K562 (cell line): ENCODE measurements at regions not wholly inside any gene's neighbourhood (a gene's known extent, or its start where the extent isn't known, plus 50 kb on each side); places are given as distances from the start of the nearest gene placed in this dataset.

Source experiments
- ATAC-seq: fragments of 200-7000 bp; cut with Tn5 transposase; 3 replicates; pipeline ENCODE4 v1.9.1; 2020; ENCODE audit warnings: moderate library complexity
- BruUV-seq: library from RNA; stranded (reverse); fragments of 400-500 nt; replicated peaks from 2 replicates; lab custom pipeline; 2021; lab: Mats Ljungman, UMichigan
- CTCF ChIA-PET: fragments of 300-600 bp; formaldehyde crosslinking; extraction: SDS; loops from one replicate; lab custom pipeline; 2021; ENCODE audit warnings: low intra/inter-chr PET ratio; lab: Yijun Ruan, JAX
- POLR2A ChIA-PET: fragments of 300-600, 350-650 bp; sonication (Branson Sonifier 250); formaldehyde crosslinking; extraction: SDS; loops from one replicate; lab custom pipeline; 2021; ENCODE audit warnings: antibody characterized with exemption, inconsistent platforms; lab: Yijun Ruan, JAX
- DNase-seq, 4 experiments: peaks; one replicate each; pipeline versions ENCODE4 v3.0.0 to v3.0.0-alpha.2; 2011 to 2018; ENCODE audit warnings: low spot score in 3 of 4, mixed read lengths in 3 of 4; ENCODE audit errors: extremely low read depth in 1 of 4
- FAIRE-seq: peaks from 2 replicates; lab custom pipeline; 2011; peaks lifted over from hg19 to GRCh38; lab: Jason Lieb, UNC
- H2AFZ ChIP-seq: 2 replicates; pipeline ENCODE4 v1.6.0; 2011; ENCODE audit warnings: low read depth, low read length, control low read depth, inconsistent platforms
- H3K27ac ChIP-seq: fragments of 200-600 bp; 3 replicates; pipeline ENCODE4 v1.8.0; 2011; ENCODE audit warnings: low read depth, mild to moderate bottlenecking, control low read depth, inconsistent platforms, low read length, moderate library complexity, mixed read lengths; ENCODE audit errors: extremely low read depth
- H3K27me3 ChIP-seq, 2 experiments: fragments of 300-600 bp in 1 of 2; 2 replicates in 1 of 2; 3 replicates in 1 of 2; pipeline versions ENCODE4 v1.6.0 to v1.8.0; 2011; ENCODE audit warnings: inconsistent platforms in 2 of 2, low read length in 2 of 2, mild to moderate bottlenecking in 1 of 2, mixed read lengths in 1 of 2, moderate library complexity in 1 of 2; ENCODE audit not compliant: control insufficient read depth in 2 of 2, insufficient read depth in 2 of 2
- H3K36me3 ChIP-seq: fragments of 300-600 bp; 3 replicates; pipeline ENCODE4 v1.8.0; 2011; ENCODE audit warnings: mild to moderate bottlenecking, low read length, inconsistent platforms; ENCODE audit not compliant: control insufficient read depth, insufficient read depth
- H3K4me1 ChIP-seq, 2 experiments: fragments of 200-600 bp in 1 of 2; replicated peaks in 1 of 2; 2 replicates in 1 of 2; 3 replicates in 1 of 2; pipeline versions ENCODE4 v1.5.1 to v1.8.0; 2011; ENCODE audit warnings: inconsistent platforms in 2 of 2, low read length in 2 of 2, mild to moderate bottlenecking in 1 of 2, mixed read lengths in 1 of 2, moderate library complexity in 1 of 2; ENCODE audit not compliant: control insufficient read depth in 2 of 2, insufficient read depth in 2 of 2
- H3K4me2 ChIP-seq: 2 replicates; pipeline ENCODE4 v1.6.1; 2011; ENCODE audit warnings: low read length, control low read depth, inconsistent platforms, mixed read lengths; ENCODE audit not compliant: insufficient read depth
- H3K4me3 ChIP-seq: fragments of 200-600 bp; sonication (generic), shearing (Covaris generic); 2 replicates; pipeline ENCODE4 v1.5.1; 2016; ENCODE audit warnings: control low read depth, inconsistent platforms
- H3K79me2 ChIP-seq: fragments of 200-600 bp; 3 replicates; pipeline ENCODE4 v1.8.0; 2011; ENCODE audit warnings: low read length, inconsistent platforms; ENCODE audit not compliant: control insufficient read depth, insufficient read depth
- H3K9ac ChIP-seq, 2 experiments: 2 replicates each; pipeline versions ENCODE4 v1.6.0 to v1.6.1; 2011; ENCODE audit warnings: low read depth in 2 of 2, low read length in 2 of 2, control low read depth in 1 of 2, inconsistent platforms in 1 of 2, mild to moderate bottlenecking in 1 of 2, mixed read lengths in 1 of 2; ENCODE audit not compliant: insufficient read depth in 1 of 2
- H3K9me1 ChIP-seq: one replicate; pipeline ENCODE4 v1.6.0; 2011; ENCODE audit warnings: inconsistent platforms, mild to moderate bottlenecking, low read length, moderate library complexity; ENCODE audit not compliant: control insufficient read depth, insufficient read depth
- H3K9me3 ChIP-seq: replicated peaks from 2 replicates; pipeline ENCODE4 v1.5.1; 2011; ENCODE audit warnings: low read depth, low read length, inconsistent platforms; ENCODE audit not compliant: control insufficient read depth, insufficient read depth
- H4K20me1 ChIP-seq: replicated peaks from 2 replicates; pipeline ENCODE4 v1.6.1; 2011; ENCODE audit warnings: low read length, inconsistent platforms, mixed read lengths; ENCODE audit not compliant: control insufficient read depth, insufficient read depth
- ARID1B ChIP-seq: fragments of 450-650 bp; IDR thresholded peaks from 2 replicates; pipeline ENCODE4 v1.6.1; 2016; ENCODE audit warnings: antibody characterized with exemption, mild to moderate bottlenecking, inconsistent platforms
- BDP1 ChIP-seq: IDR thresholded peaks from 3 replicates; pipeline ENCODE4 v1.6.1; 2011; ENCODE audit not compliant: insufficient read length, insufficient read depth
- FOSL1 ChIP-seq: fragments of 200-800 bp; sonication (Bioruptor generic); conservative IDR thresholded peaks from 2 replicates; pipeline ENCODE4 v1.6.1; 2016; ENCODE audit warnings: missing genetic modification characterization, missing compliant biosample characterization
- HDAC6 ChIP-seq: IDR thresholded peaks from 2 replicates; pipeline ENCODE4 v1.6.1; 2012; ENCODE audit warnings: low read depth, mild to moderate bottlenecking, control low read depth, inconsistent platforms, low read length, moderate library complexity
- KDM5B ChIP-seq: fragments of 200-600 bp; sonication (generic); IDR thresholded peaks from 2 replicates; pipeline ENCODE4 v1.6.1; 2012; ENCODE audit warnings: low read depth, mild to moderate bottlenecking, moderate library complexity, low read length, control low read depth, inconsistent platforms; ENCODE audit not compliant: insufficient replicate concordance
- MAFG ChIP-seq: fragments of 450-650 bp; conservative IDR thresholded peaks from 2 replicates; pipeline ENCODE4 v1.6.1; 2016; ENCODE audit warnings: missing genetic modification characterization, missing compliant biosample characterization
- NCOA4 ChIP-seq: fragments of 450-650 bp; IDR thresholded peaks from 2 replicates; pipeline ENCODE4 v1.6.1; 2018; ENCODE audit warnings: mild to moderate bottlenecking; ENCODE audit not compliant: partially characterized antibody
- PTRF ChIP-seq: fragments of 450-650 bp; IDR thresholded peaks from 2 replicates; pipeline ENCODE4 v1.6.1; 2016; ENCODE audit warnings: mild to moderate bottlenecking, missing genetic modification characterization, missing compliant biosample characterization
- ZFX ChIP-seq: sonication (generic); formaldehyde crosslinking; IDR thresholded peaks from 2 replicates; pipeline ENCODE4 v1.8.0; 2022; ENCODE audit warnings: mild to moderate bottlenecking, missing genetic modification reagents, moderate library complexity
- WGBS: fragments of 100-300 bp; shearing (Covaris generic); methylation state at CpG from one replicate; pipeline ENCODE4 v1.1.6; 2016; ENCODE audit warnings: low coverage, mixed read lengths; ENCODE audit not compliant: insufficient coverage; ENCODE audit errors: missing lambda C conversion rate; 5-methylcytosine and 5-hydroxymethylcytosine counted together
- in situ Hi-C: fragments of 300-500 bp; cut with MboI; formaldehyde crosslinking; loops from 4 replicates; pipeline ENCODE4 v1.15.0; 2018; ENCODE audit warnings: inconsistent platforms, mixed read lengths
- intact Hi-C: fragments of 100-400 bp; cut with micrococcal nuclease; formaldehyde crosslinking; loops from 2 replicates; pipeline ENCODE4 v1.14.2; 2022
- TF ChIP-seq, protein P1 (sequence below): sonication (generic); formaldehyde crosslinking; IDR thresholded peaks from 2 replicates; pipeline ENCODE4 v1.8.1; 2023; ENCODE audit warnings: missing genetic modification reagents, mild to moderate bottlenecking, borderline replicate concordance
- TF ChIP-seq, protein P2 (sequence below): IDR thresholded peaks from 2 replicates; pipeline ENCODE4 v1.6.1; 2014; ENCODE audit warnings: antibody characterized with exemption

DNA sequence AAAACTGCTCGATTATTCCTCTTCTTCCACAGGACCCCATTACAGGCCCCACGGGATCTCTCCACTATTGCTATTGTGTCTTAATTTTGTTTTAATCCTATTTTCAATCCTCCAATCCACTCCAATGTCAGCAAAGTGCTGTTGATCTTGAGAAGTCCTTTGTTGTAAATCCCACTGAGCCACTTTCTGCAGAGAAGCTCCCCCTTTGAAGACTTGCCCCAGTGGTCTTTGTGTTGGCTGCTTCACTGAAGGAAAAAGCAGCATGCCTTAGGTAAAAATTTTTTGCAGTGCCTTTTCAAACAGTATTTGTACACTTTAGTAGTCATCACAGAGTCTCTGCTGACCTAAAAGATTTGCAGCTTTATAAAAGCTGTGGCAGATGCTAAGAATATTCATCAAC is 252.0 kb upstream of the SLC7A11 start:
- H2AFZ ChIP-seq: no peak overlapping the region
- intact Hi-C loops: no loop called here
- DNase-seq (no peak), ATAC-seq (no peak), FAIRE-seq (no peak)
- no peak overlapping the region for H3K4me2 ChIP-seq
- 16% methylated on average over 2 of the region's 2 CpGs for WGBS
- POLR2A ChIA-PET: interaction anchor here (0.7 kb wide), 1 partner anchor 417 kb away, joined by 3 read pairs; no protein-coding TSS in a partner anchor
- H3K27ac ChIP-seq: no peak overlapping the region
- H3K79me2 ChIP-seq: no peaks in the 10 kb centered on the region
- H3K27me3 ChIP-seq: no peaks in the 10 kb centered on the region
- H3K36me3 ChIP-seq: no peaks in the 10 kb centered on the region
- no peaks in the 10 kb centered on the region for H4K20me1 ChIP-seq
- no peaks in the 10 kb centered on the region for H3K9me3 ChIP-seq
- no peak overlapping the region for H3K4me3 ChIP-seq
- H3K4me1 ChIP-seq: no peaks in the 10 kb centered on the region
- TF ChIP-seq KDM5B: no peak
- TF ChIP-seq ARID1B: no peak
- TF ChIP-seq ZFX (CRISPR knock-in tag): no peak
- no peak for TF ChIP-seq BDP1
- TF ChIP-seq, protein P1, sequence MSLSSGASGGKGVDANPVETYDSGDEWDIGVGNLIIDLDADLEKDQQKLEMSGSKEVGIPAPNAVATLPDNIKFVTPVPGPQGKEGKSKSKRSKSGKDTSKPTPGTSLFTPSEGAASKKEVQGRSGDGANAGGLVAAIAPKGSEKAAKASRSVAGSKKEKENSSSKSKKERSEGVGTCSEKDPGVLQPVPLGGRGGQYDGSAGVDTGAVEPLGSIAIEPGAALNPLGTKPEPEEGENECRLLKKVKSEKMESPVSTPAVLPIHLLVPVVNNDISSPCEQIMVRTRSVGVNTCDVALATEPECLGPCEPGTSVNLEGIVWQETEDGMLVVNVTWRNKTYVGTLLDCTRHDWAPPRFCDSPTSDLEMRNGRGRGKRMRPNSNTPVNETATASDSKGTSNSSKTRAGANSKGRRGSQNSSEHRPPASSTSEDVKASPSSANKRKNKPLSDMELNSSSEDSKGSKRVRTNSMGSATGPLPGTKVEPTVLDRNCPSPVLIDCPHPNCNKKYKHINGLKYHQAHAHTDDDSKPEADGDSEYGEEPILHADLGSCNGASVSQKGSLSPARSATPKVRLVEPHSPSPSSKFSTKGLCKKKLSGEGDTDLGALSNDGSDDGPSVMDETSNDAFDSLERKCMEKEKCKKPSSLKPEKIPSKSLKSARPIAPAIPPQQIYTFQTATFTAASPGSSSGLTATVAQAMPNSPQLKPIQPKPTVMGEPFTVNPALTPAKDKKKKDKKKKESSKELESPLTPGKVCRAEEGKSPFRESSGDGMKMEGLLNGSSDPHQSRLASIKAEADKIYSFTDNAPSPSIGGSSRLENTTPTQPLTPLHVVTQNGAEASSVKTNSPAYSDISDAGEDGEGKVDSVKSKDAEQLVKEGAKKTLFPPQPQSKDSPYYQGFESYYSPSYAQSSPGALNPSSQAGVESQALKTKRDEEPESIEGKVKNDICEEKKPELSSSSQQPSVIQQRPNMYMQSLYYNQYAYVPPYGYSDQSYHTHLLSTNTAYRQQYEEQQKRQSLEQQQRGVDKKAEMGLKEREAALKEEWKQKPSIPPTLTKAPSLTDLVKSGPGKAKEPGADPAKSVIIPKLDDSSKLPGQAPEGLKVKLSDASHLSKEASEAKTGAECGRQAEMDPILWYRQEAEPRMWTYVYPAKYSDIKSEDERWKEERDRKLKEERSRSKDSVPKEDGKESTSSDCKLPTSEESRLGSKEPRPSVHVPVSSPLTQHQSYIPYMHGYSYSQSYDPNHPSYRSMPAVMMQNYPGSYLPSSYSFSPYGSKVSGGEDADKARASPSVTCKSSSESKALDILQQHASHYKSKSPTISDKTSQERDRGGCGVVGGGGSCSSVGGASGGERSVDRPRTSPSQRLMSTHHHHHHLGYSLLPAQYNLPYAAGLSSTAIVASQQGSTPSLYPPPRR: no peak
- no peak for TF ChIP-seq PTRF
- TF ChIP-seq MAFG (tag): no peak
- no peak for TF ChIP-seq HDAC6
- TF ChIP-seq FOSL1 (tag): no peak
- no peak for TF ChIP-seq NCOA4
- TF ChIP-seq, protein P2, sequence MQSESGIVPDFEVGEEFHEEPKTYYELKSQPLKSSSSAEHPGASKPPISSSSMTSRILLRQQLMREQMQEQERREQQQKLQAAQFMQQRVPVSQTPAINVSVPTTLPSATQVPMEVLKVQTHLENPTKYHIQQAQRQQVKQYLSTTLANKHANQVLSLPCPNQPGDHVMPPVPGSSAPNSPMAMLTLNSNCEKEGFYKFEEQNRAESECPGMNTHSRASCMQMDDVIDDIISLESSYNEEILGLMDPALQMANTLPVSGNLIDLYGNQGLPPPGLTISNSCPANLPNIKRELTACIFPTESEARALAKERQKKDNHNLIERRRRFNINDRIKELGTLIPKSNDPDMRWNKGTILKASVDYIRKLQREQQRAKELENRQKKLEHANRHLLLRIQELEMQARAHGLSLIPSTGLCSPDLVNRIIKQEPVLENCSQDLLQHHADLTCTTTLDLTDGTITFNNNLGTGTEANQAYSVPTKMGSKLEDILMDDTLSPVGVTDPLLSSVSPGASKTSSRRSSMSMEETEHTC: no peak
- BruUV-seq: no TSS peak
- in situ Hi-C loops: no loop called here
- H3K9ac ChIP-seq: no peak overlapping the region
- CTCF ChIA-PET: no interaction called here
- H3K9me1 ChIP-seq: no peaks in the 10 kb centered on the region
